ENCODE measurements at regions not wholly inside any gene's neighbourhood (a gene's known extent, or its start where the extent isn't known, plus 50 kb on each side); places are given as distances from the start of the nearest gene placed in this dataset.

DNA sequence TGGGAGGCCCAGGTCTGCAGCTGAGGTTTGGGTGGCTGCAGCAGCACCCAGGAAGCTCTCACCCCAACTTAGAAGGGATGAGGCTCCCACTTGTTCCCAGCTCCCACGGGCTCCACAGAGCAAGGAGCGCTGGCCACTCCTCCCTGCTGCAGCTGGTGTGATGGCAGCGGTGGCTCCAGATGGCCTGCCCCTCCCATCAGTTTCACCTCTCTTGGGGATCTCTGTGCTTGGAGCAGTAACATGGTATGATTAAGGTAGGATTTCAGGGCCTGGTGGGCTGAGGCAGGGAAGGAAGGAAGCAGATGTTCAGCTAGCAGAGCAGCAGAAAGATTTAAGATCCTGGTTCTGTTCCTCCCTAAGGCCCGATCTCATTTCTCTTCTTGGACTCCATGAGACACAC lies 66.8 kb upstream of the KIF5B start:
- no peak for TF ChIP-seq POLR2A (IDR thresholded peaks at IDR 0.05; ENCODE audit: low read length)
- TF ChIP-seq GATA1 (IDR thresholded peaks at IDR 0.05; ENCODE audit: low read depth, low read length), result no peak
